Skin of body (tissue), 1 donor: ENCODE measurements at regions not wholly inside any gene's neighbourhood (a gene's known extent, or its start where the extent isn't known, plus 50 kb on each side); places are given as distances from the start of the nearest gene placed in this dataset.
A peak's percentile ranks its signal among the peaks of the same experiment; 100 is the strongest.

Source experiments
- DNase-seq: peaks from one replicate; lab custom pipeline; 2025; lab: John Stamatoyannopoulos, UW

- no peak for DNase-seq
Measured at GRCh38 chr1:22349362-22350043, 102.1 kb upstream of the ZBTB40 start.

GRCh38 chr1:22350171-22350923, 101.3 kb upstream of the ZBTB40 start:
- DNase-seq: peak; percentile 22

- peak; percentile 7 for DNase-seq
Measured at GRCh38 chr1:22350924-22351767, 100.5 kb upstream of the ZBTB40 start.

- DNase-seq: no peak
Measured at GRCh38 chr1:22351768-22352080, 99.9 kb upstream of the ZBTB40 start.

GRCh38 chr1:22352355-22352754, 99.3 kb upstream of the ZBTB40 start:
- DNase-seq: no peak

- no peak for DNase-seq
Measured at GRCh38 chr1:22352896-22353295, 98.8 kb upstream of the ZBTB40 start.

GRCh38 chr1:22359427-22359826, 92.2 kb upstream of the ZBTB40 start:
- no peak for DNase-seq

- no peak for DNase-seq
Measured at GRCh38 chr1:22362626-22363402, 88.8 kb upstream of the ZBTB40 start.

GRCh38 chr1:22363403-22364325, 88.0 kb upstream of the ZBTB40 start:
- DNase-seq: no peak

- no peak for DNase-seq
Measured at GRCh38 chr1:22364326-22364650, 87.4 kb upstream of the ZBTB40 start.

GRCh38 chr1:22364764-22365163, 86.9 kb upstream of the ZBTB40 start:
- DNase-seq: no peak

- DNase-seq: no peak
Measured at GRCh38 chr1:22365331-22366295, 86.0 kb upstream of the ZBTB40 start.

- no peak for DNase-seq
Measured at GRCh38 chr1:22366346-22366745, 85.3 kb upstream of the ZBTB40 start.

GRCh38 chr1:22368125-22368524, 83.5 kb upstream of the ZBTB40 start:
- no peak for DNase-seq

GRCh38 chr1:22369294-22370189, 82.1 kb upstream of the ZBTB40 start:
- no peak for DNase-seq

- no peak for DNase-seq
Measured at GRCh38 chr1:22370190-22370498, 81.5 kb upstream of the ZBTB40 start.

GRCh38 chr1:22371408-22371807, 80.2 kb upstream of the ZBTB40 start:
- no peak for DNase-seq

GRCh38 chr1:22373252-22373651, 78.4 kb upstream of the ZBTB40 start:
- DNase-seq: no peak

GRCh38 chr1:22374001-22374400, 77.7 kb upstream of the ZBTB40 start:
- no peak for DNase-seq
